Lower lobe of right lung (tissue), 2 donors: ENCODE measurements at regions not wholly inside any gene's neighbourhood (a gene's known extent, or its start where the extent isn't known, plus 50 kb on each side); places are given as distances from the start of the nearest gene placed in this dataset.

Experiments used
- ATAC-seq, 2 donors: fragments of 200-7000 bp; cut with Tn5 transposase; one replicate each; pipeline ENCODE4 v1.9.1; 2020 to 2022; ENCODE audit warnings: mild to moderate bottlenecking in 2 of 2, moderate library complexity in 2 of 2
- DNase-seq: peaks from one replicate; pipeline ENCODE4 v3.0.0-alpha.2; 2020
- H3K27ac ChIP-seq: fragments of 200-600 bp; one replicate; pipeline ENCODE4 v1.8.0; 2022
- H3K27me3 ChIP-seq: fragments of 200-600 bp; one replicate; pipeline ENCODE4 v1.8.0; 2022; ENCODE audit warnings: low read depth
- H3K36me3 ChIP-seq: fragments of 200-600 bp; one replicate; pipeline ENCODE4 v1.8.0; 2022; ENCODE audit warnings: mild to moderate bottlenecking
- H3K4me1 ChIP-seq: fragments of 200-600 bp; one replicate; pipeline ENCODE4 v1.8.0; 2022
- H3K4me3 ChIP-seq: fragments of 200-600 bp; one replicate; pipeline ENCODE4 v1.8.0; 2022; ENCODE audit warnings: mild to moderate bottlenecking
- H3K9me3 ChIP-seq: fragments of 200-600 bp; one replicate; pipeline ENCODE4 v1.8.0; 2022
- intact Hi-C: fragments of 100-400 bp; cut with DNase I; formaldehyde crosslinking; loops from one replicate; pipeline ENCODE4 v1.11.0; 2022
- TF ChIP-seq, protein P1 (sequence below): fragments of 200-600 bp; IDR thresholded peaks from one replicate; pipeline ENCODE4 v1.8.0; 2022; ENCODE audit warnings: antibody characterized with exemption, mild to moderate bottlenecking
- donor health status: DM: no; HTN: yes; CAD: no; lungs with severe emphysema.

DNA sequence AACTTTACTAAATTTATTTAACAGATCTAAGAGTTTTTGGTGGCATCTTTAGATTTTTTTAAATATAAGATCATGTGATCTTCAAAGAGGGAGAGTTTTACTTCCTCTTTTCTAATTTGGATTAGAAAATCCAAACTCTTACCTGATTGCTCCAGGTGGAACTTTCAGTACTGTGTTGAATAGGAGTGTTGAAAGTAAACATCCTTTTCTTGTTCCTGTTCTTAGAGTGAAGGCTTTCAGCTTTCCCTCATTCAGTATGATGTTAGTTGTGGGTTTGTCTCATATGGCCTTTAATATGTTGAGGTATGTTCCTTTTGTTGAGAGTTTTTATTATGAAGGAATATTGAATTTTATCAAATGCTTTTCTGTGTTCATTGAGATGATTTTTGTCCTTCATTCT lies 650.0 kb upstream of the SGCD start:
- TF ChIP-seq, protein P1, sequence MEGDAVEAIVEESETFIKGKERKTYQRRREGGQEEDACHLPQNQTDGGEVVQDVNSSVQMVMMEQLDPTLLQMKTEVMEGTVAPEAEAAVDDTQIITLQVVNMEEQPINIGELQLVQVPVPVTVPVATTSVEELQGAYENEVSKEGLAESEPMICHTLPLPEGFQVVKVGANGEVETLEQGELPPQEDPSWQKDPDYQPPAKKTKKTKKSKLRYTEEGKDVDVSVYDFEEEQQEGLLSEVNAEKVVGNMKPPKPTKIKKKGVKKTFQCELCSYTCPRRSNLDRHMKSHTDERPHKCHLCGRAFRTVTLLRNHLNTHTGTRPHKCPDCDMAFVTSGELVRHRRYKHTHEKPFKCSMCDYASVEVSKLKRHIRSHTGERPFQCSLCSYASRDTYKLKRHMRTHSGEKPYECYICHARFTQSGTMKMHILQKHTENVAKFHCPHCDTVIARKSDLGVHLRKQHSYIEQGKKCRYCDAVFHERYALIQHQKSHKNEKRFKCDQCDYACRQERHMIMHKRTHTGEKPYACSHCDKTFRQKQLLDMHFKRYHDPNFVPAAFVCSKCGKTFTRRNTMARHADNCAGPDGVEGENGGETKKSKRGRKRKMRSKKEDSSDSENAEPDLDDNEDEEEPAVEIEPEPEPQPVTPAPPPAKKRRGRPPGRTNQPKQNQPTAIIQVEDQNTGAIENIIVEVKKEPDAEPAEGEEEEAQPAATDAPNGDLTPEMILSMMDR, result no peak
- no peak overlapping the region for H3K27ac ChIP-seq
- no peak for DNase-seq
- H3K4me3 ChIP-seq, result no peak overlapping the region
- intact Hi-C loops, result no loop called here
- H3K4me1 ChIP-seq, result no peaks in the 10 kb centered on the region
- no peaks in the 10 kb centered on the region for H3K27me3 ChIP-seq
- no peak for ATAC-seq
- H3K36me3 ChIP-seq, result no peaks in the 10 kb centered on the region
- H3K9me3 ChIP-seq, result no peaks in the 10 kb centered on the region

DNA sequence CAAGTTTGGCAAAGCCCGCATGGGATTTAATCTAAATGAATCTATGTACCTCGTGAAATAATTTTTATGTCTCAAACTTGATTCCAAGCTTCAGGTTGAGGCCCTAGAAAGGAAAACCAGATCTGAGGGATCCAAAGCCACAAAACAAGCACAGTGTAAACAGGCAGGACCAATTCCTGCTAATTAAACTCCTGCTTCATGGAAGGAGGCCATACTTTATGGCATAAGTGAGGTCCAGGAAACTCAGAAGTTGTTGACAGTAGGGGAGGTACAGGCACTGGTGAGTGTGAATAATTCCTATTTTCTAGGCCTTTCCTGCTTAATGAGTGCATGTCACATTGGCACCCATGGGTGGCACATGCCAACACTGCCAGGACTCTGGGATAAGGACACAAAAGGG lies 648.6 kb upstream of the SGCD start:
- intact Hi-C loops, result no loop called here
- ATAC-seq (no peak), DNase-seq (no peak)
- H3K27ac ChIP-seq, result no peak overlapping the region
- no peaks in the 10 kb centered on the region for H3K4me1 ChIP-seq
- H3K36me3 ChIP-seq, result no peaks in the 10 kb centered on the region
- H3K4me3 ChIP-seq, result no peak overlapping the region
- no peaks in the 10 kb centered on the region for H3K9me3 ChIP-seq
- TF ChIP-seq, protein P1, result no peak
- no peaks in the 10 kb centered on the region for H3K27me3 ChIP-seq

DNA sequence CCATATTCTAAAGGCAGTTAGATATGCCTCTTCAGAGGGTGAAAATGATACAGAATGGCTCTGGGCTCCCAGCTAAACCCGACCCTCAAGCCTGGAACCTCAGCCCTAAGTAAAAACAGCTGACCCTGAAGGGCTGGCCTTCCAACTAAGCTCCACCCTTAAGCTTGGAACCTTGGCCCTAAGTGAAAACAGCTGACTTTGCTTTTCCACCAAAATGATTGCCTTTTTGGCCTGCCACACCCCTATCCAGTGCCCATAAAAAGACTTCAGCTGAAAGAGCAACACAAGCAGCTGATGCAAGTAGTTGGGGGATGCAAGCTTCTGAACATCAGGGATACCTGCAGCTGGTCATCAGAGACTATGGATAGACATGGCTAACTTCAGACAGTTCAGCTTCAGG lies 647.4 kb upstream of the SGCD start:
- intact Hi-C loops, result no loop called here
- DNase-seq (no peak), ATAC-seq (no peak)
- no peaks in the 10 kb centered on the region for H3K4me1 ChIP-seq
- H3K27me3 ChIP-seq, result no peaks in the 10 kb centered on the region
- no peaks in the 10 kb centered on the region for H3K36me3 ChIP-seq
- H3K4me3 ChIP-seq, result no peak overlapping the region
- TF ChIP-seq, protein P1, result no peak
- H3K9me3 ChIP-seq, result no peaks in the 10 kb centered on the region
- H3K27ac ChIP-seq, result no peak overlapping the region

DNA sequence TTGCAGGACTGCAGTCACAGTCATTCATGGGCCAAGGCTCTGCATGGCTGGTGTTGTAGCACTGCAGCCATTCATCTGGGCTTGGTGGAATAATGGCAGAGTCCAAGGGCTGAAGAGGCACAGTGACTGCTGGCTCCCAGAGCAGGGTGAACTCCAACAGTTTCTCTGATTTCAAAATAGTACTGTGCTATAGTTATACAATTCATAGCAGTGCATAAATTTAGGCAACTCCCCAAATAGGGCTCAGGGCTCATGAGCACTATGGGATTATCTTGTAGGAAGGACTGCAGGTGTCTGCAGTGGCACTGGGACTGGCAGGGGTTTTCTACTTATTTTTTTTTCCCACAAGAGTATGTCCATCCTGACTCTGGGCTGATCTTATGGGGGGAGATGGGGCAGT lies 642.5 kb upstream of the SGCD start:
- DNase-seq (no peak), ATAC-seq (no peak)
- intact Hi-C loops, result no loop called here
- Histone ChIP-seq H3K27me3 (no peaks in the 10 kb centered on the region), H3K4me3 (no peak overlapping the region), H3K4me1 (no peaks in the 10 kb centered on the region), H3K27ac (no peak overlapping the region), H3K9me3 (no peaks in the 10 kb centered on the region), H3K36me3 (no peaks in the 10 kb centered on the region)
- TF ChIP-seq, protein P1, result no peak

DNA sequence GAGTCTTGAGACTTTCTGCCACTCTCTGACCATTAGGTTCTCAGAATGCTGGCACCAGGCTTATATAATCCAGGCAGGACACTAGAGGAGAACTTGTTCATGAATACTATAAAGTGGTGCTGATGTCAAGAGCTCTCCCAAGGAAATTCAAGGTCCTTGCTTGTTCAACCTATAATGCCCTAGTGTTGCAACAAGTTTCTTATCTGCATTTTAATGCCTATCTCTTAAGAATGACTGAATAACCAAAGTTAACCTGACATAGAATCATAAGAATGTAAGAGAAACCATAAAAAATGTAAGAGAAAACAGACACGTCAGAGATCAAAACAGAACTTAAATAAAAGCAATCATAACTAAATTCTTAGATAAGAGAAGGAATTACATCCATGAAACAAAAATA lies 640.8 kb upstream of the SGCD start:
- TF ChIP-seq, protein P1, result no peak
- intact Hi-C loops, result no loop called here
- H3K36me3 ChIP-seq, result no peaks in the 10 kb centered on the region
- no peak for ATAC-seq
- DNase-seq, result no peak
- no peaks in the 10 kb centered on the region for H3K4me1 ChIP-seq
- H3K9me3 ChIP-seq, result no peaks in the 10 kb centered on the region
- H3K4me3 ChIP-seq, result no peak overlapping the region
- H3K27ac ChIP-seq, result no peak overlapping the region
- H3K27me3 ChIP-seq, result no peaks in the 10 kb centered on the region

DNA sequence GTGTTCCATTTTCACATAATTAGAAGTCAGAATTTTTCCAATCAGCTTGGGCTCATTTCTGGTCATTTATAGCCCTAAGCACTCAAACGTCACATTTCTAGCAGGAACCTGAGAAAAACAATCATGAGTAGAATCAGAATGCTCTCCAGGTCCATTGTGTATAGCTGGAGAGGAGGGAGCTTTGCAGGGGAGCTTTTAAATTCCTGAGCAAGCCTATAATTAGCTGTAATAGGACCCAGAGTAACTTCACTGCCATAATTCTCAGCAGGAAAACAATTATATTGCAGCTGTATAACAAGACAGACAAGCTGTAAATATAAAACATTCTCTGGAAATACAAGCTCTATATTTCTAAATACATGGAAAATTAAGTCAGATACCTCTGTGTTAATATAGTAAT lies 637.6 kb upstream of the SGCD start:
- Histone ChIP-seq H3K36me3 (no peaks in the 10 kb centered on the region), H3K9me3 (no peaks in the 10 kb centered on the region), H3K4me1 (no peaks in the 10 kb centered on the region), H3K27ac (no peak overlapping the region), H3K27me3 (no peaks in the 10 kb centered on the region), H3K4me3 (no peak overlapping the region)
- intact Hi-C loops, result no loop called here
- no peak for DNase-seq
- ATAC-seq, result no peak
- TF ChIP-seq, protein P1, result no peak
